Lower lobe of right lung (tissue), 2 donors: ENCODE measurements at regions not wholly inside any gene's neighbourhood (a gene's known extent, or its start where the extent isn't known, plus 50 kb on each side); places are given as distances from the start of the nearest gene placed in this dataset.

Experiments used
- ATAC-seq, 2 donors: fragments of 200-7000 bp; cut with Tn5 transposase; one replicate each; pipeline ENCODE4 v1.9.1; 2020 to 2022; ENCODE audit warnings: mild to moderate bottlenecking in 2 of 2, moderate library complexity in 2 of 2
- DNase-seq: peaks from one replicate; pipeline ENCODE4 v3.0.0-alpha.2; 2020
- H3K27ac ChIP-seq: fragments of 200-600 bp; one replicate; pipeline ENCODE4 v1.8.0; 2022
- H3K27me3 ChIP-seq: fragments of 200-600 bp; one replicate; pipeline ENCODE4 v1.8.0; 2022; ENCODE audit warnings: low read depth
- H3K36me3 ChIP-seq: fragments of 200-600 bp; one replicate; pipeline ENCODE4 v1.8.0; 2022; ENCODE audit warnings: mild to moderate bottlenecking
- H3K4me1 ChIP-seq: fragments of 200-600 bp; one replicate; pipeline ENCODE4 v1.8.0; 2022
- H3K4me3 ChIP-seq: fragments of 200-600 bp; one replicate; pipeline ENCODE4 v1.8.0; 2022; ENCODE audit warnings: mild to moderate bottlenecking
- H3K9me3 ChIP-seq: fragments of 200-600 bp; one replicate; pipeline ENCODE4 v1.8.0; 2022
- intact Hi-C: fragments of 100-400 bp; cut with DNase I; formaldehyde crosslinking; loops from one replicate; pipeline ENCODE4 v1.11.0; 2022
- TF ChIP-seq, protein P1 (sequence below): fragments of 200-600 bp; IDR thresholded peaks from one replicate; pipeline ENCODE4 v1.8.0; 2022; ENCODE audit warnings: antibody characterized with exemption, mild to moderate bottlenecking
- donor health status: DM: no; HTN: yes; CAD: no; lungs with severe emphysema.

DNA sequence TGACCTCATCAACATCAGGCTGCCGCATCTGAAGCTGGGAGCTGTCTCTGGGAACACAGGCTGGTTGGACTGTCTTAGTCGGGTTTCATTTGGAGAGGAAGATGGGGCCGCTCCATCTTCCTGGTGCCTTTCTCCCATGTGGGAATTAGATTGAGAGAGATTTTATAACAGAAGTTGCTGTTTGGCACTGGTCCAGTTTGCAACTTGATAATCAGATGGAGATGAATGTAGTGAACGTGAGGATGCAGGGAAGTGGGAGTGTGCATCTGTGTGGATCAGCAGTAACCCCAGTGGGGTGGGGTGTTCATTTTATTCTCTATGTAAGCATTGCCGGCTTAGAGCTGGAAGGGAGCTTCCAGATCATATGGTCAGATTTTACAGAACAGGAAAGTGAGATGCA is 250.9 kb downstream of the DCDC2C start:
- no peak for ATAC-seq
- TF ChIP-seq, protein P1, sequence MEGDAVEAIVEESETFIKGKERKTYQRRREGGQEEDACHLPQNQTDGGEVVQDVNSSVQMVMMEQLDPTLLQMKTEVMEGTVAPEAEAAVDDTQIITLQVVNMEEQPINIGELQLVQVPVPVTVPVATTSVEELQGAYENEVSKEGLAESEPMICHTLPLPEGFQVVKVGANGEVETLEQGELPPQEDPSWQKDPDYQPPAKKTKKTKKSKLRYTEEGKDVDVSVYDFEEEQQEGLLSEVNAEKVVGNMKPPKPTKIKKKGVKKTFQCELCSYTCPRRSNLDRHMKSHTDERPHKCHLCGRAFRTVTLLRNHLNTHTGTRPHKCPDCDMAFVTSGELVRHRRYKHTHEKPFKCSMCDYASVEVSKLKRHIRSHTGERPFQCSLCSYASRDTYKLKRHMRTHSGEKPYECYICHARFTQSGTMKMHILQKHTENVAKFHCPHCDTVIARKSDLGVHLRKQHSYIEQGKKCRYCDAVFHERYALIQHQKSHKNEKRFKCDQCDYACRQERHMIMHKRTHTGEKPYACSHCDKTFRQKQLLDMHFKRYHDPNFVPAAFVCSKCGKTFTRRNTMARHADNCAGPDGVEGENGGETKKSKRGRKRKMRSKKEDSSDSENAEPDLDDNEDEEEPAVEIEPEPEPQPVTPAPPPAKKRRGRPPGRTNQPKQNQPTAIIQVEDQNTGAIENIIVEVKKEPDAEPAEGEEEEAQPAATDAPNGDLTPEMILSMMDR = no peak
- Histone ChIP-seq H3K4me1 (no peaks in the 10 kb centered on the region), H3K27ac (no peak overlapping the region), H3K4me3 (no peak overlapping the region), H3K27me3 (no peaks in the 10 kb centered on the region), H3K9me3 (no peaks in the 10 kb centered on the region), H3K36me3 (no peaks in the 10 kb centered on the region)
- intact Hi-C loops = no loop called here
- no peak for DNase-seq

DNA sequence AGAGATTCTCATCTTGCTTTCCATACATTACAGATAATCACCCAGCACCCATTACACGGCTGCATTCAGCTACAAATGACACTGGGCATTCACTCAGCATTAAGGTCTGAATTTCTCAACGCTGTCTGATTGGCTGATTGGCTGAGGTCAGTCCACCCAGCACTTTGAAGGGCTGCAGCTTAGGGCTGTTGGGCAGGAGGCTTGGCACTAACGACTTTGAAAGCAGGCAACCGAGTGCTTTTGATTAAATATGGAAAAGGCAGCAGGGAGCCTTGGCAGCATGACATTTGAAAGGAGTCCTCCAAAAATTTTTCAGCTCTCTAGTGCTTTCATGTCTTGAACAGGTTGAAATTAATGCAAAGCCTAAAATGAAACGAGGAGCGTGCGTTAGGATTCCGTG is 253.0 kb downstream of the DCDC2C start:
- Histone ChIP-seq H3K4me3 (no peak overlapping the region), H3K27me3 (no peaks in the 10 kb centered on the region), H3K9me3 (no peaks in the 10 kb centered on the region), H3K36me3 (no peaks in the 10 kb centered on the region), H3K27ac (no peak overlapping the region), H3K4me1 (no peaks in the 10 kb centered on the region)
- DNase-seq (no peak), ATAC-seq (no peak)
- TF ChIP-seq, protein P1 = no peak
- intact Hi-C loops = no loop called here

DNA sequence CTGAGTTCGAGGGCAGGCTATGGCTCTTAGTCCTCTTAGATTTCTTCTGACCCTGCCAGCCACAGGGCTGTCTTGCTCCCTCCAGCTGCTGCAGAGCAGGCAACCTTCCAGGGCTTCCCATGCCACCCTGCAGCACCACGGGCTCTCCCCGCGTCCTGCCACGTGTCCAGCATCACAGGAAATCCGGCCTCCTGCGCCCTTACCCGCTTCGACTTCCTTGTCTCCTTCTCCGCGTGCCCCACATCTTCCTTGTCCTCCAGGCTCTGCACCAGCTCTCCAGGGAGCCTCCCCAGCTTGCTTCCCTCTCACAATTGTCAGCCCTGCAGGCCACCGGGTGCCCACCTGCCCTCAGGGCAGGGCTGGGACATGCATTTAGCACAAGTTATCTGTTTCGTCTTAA is 253.5 kb downstream of the DCDC2C start:
- intact Hi-C loops = no loop called here
- Histone ChIP-seq H3K4me3 (no peak overlapping the region), H3K36me3 (no peaks in the 10 kb centered on the region), H3K27me3 (no peaks in the 10 kb centered on the region), H3K4me1 (no peaks in the 10 kb centered on the region), H3K9me3 (no peaks in the 10 kb centered on the region), H3K27ac (no peak overlapping the region)
- no peak for DNase-seq
- no peak for ATAC-seq
- TF ChIP-seq, protein P1 = no peak

DNA sequence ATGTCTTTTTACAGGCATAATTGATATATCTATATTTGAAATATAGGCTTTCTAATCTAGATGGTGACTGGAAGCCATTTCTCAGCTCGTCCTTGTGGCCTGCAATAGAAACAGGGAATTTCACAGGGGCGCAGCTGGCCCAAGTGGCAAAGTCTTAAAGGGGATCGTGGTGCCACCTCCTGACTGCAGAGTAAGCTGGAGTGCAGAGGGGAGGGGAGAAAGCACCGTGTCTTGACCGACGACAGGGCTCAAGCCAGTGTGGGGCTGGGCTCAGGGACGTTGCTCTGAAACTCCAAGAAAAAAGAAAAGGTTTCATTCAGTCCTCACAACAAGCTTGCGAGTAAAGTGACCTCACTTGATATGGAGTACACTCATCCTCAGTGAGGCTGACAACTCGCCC is 255.1 kb downstream of the DCDC2C start:
- no peaks in the 10 kb centered on the region for H3K4me1 ChIP-seq
- intact Hi-C loops = no loop called here
- no peaks in the 10 kb centered on the region for H3K27me3 ChIP-seq
- no peaks in the 10 kb centered on the region for H3K9me3 ChIP-seq
- ATAC-seq = no peak
- no peak overlapping the region for H3K4me3 ChIP-seq
- H3K36me3 ChIP-seq = no peaks in the 10 kb centered on the region
- TF ChIP-seq, protein P1 = no peak
- no peak for DNase-seq
- H3K27ac ChIP-seq = no peak overlapping the region

DNA sequence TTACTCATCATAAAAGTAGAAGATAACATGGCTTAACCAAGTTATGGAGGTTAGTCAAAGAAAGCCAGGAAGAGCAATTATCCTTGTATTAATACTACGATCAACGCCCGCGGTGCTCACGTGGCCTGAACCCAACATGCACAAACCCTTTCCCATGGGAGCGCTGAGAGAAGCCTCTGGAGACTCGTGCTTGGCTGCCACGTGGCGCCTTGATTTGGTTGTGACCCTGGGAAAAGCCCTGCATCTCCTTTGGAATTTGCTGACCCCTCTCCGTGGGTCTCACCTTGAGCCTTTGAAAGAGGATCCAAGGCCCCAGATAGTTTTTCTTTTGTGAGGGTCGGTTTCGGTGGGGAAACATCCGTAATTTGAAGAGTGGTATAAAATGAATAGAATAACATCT is 255.6 kb downstream of the DCDC2C start:
- Histone ChIP-seq H3K9me3 (no peaks in the 10 kb centered on the region), H3K36me3 (no peaks in the 10 kb centered on the region), H3K27me3 (no peaks in the 10 kb centered on the region), H3K27ac (no peak overlapping the region), H3K4me1 (no peaks in the 10 kb centered on the region), H3K4me3 (no peak overlapping the region)
- TF ChIP-seq, protein P1 = no peak
- DNase-seq (no peak), ATAC-seq (no peak)
- intact Hi-C loops = no loop called here

DNA sequence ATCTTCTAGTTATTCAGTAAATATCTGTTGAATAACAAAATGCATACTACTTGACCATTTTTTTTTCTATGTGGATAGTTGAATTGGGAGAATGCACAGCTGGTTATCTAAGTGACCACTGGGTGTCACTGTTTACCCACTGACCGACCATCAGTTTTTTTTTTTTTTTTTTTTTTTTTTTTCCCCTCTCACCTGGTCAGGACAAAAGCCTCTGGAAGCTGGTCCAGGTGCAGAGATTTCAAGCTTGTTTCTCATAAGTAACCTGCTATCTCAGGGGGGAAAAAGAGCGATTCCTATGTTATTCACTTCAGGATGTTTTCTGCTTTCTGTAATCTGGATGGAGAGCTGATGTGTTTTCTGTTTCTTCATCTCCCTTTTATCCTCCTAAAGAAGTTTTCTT is 256.0 kb downstream of the DCDC2C start:
- ATAC-seq (peak in 1 of 2 donors; percentile 33), DNase-seq (no peak)
- H3K27ac ChIP-seq = no peak overlapping the region
- H3K9me3 ChIP-seq = no peaks in the 10 kb centered on the region
- TF ChIP-seq, protein P1 = peak; percentile 75
- H3K27me3 ChIP-seq = no peaks in the 10 kb centered on the region
- no peaks in the 10 kb centered on the region for H3K36me3 ChIP-seq
- no peak overlapping the region for H3K4me3 ChIP-seq
- no peaks in the 10 kb centered on the region for H3K4me1 ChIP-seq
- intact Hi-C loops = no loop called here
